ENCODE measurements at regions not wholly inside any gene's neighbourhood (a gene's known extent, or its start where the extent isn't known, plus 50 kb on each side); places are given as distances from the start of the nearest gene placed in this dataset.

- H3K18ac ChIP-seq (ENCODE audit: low read length): no peak overlapping the region
- no peak overlapping the region for H4K8ac ChIP-seq (ENCODE audit: low read depth, low read length)
- no peaks in the 10 kb centered on the region for H3K79me1 ChIP-seq (ENCODE audit: low read depth, low read length)
- no peak overlapping the region for H2AK5ac ChIP-seq (ENCODE audit: low read depth, low read length)
- H2BK12ac ChIP-seq (ENCODE audit: low read length): no peak overlapping the region
- no peak overlapping the region for H3K27ac ChIP-seq (replicated peaks; ENCODE audit: low read length)
- H3K27me3 ChIP-seq (ENCODE audit: control insufficient read depth in 3 of 3, insufficient read depth in 3 of 3, low read depth in 1 of 3, low read length in 3 of 3): no peaks in the 10 kb centered on the region
- H3K14ac ChIP-seq (ENCODE audit: low read length): no peak overlapping the region
- no peak overlapping the region for H3K9ac ChIP-seq (ENCODE audit: low read depth, low read length, poor library complexity)
- no peak overlapping the region for H4K91ac ChIP-seq (ENCODE audit: low read depth, low read length, poor library complexity)
- H2AFZ ChIP-seq (ENCODE audit: low read length): no peak overlapping the region
- peaks cover 0 to 2% of the 10 kb centered on the region in 2 donors for H3K4me1 ChIP-seq (ENCODE audit: control insufficient read depth in 2 of 2, insufficient read depth in 1 of 2, low read depth in 1 of 2, low read length in 2 of 2)
- no peak overlapping the region for H3K23ac ChIP-seq (ENCODE audit: low read depth, low read length, poor library complexity)
- H3K36me3 ChIP-seq (replicated peaks in 1 of 2; ENCODE audit: control insufficient read depth in 2 of 2, insufficient read depth in 2 of 2, low read length in 2 of 2): no peaks in the 10 kb centered on the region
- peaks cover 0 to 12% of the 10 kb centered on the region in 2 donors for H3K9me3 ChIP-seq (replicated peaks in 1 of 2; ENCODE audit: control insufficient read depth in 2 of 2, insufficient read depth in 1 of 2, low read depth in 1 of 2, low read length in 2 of 2)
- no peak overlapping the region for H3K4ac ChIP-seq (ENCODE audit: low read length)
- no peak overlapping the region for H2BK120ac ChIP-seq (ENCODE audit: low read depth, low read length)
- WGBS, 2 donors (ENCODE audit: extremely low coverage in 2 of 2, insufficient read length in 2 of 2, insufficient replicate concordance in 1 of 2): no CpG with 5 or more reads among the region's 5 CpGs
- H2BK5ac ChIP-seq (ENCODE audit: low read length): no peak overlapping the region
- H3K4me3 ChIP-seq (ENCODE audit: low read length in 2 of 2): no peak overlapping the region
- H2BK15ac ChIP-seq (ENCODE audit: low read length): no peak overlapping the region
- no peak for DNase-seq (ENCODE audit: low spot score)
- H3K4me2 ChIP-seq (ENCODE audit: insufficient read depth, low read length, poor library complexity, severe bottlenecking): no peak overlapping the region
These were observed 374.3 kb downstream of the FOXO1 start for GRCh38 chr13:40292108-40292507.

DNA sequence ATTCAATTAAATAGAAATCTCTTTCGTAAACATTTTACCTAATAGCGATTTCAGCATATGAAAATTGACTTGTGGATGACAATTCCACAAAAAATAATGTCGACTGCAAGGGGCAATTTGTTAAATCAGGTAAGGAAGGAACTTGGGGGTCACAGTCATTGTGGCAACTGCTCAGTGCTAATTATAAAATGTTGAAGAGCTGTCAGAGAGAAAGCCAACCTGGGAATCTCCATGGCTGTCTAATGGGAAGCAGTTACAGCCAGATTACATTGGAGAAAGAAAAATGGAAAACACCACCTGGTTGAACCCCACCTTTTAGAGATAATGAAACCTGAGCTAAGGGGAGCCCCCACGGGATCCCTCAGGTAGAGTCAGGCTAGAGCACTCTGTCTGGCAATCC is 373.9 kb downstream of the FOXO1 start:
- Histone ChIP-seq H3K23ac (ENCODE audit: low read depth, low read length, poor library complexity) (no peak overlapping the region), H3K9ac (ENCODE audit: low read depth, low read length, poor library complexity) (no peak overlapping the region), H4K8ac (ENCODE audit: low read depth, low read length) (no peak overlapping the region), H3K27ac (replicated peaks; ENCODE audit: low read length) (no peak overlapping the region), H2AK5ac (ENCODE audit: low read depth, low read length) (no peak overlapping the region), H3K36me3 (replicated peaks in 1 of 2; ENCODE audit: control insufficient read depth in 2 of 2, insufficient read depth in 2 of 2, low read length in 2 of 2) (no peaks in the 10 kb centered on the region), H3K27me3 (ENCODE audit: control insufficient read depth in 3 of 3, insufficient read depth in 3 of 3, low read depth in 1 of 3, low read length in 3 of 3) (no peaks in the 10 kb centered on the region), H4K91ac (ENCODE audit: low read depth, low read length, poor library complexity) (no peak overlapping the region), H3K4me1 (ENCODE audit: control insufficient read depth in 2 of 2, insufficient read depth in 1 of 2, low read depth in 1 of 2, low read length in 2 of 2) (peaks cover 0 to 2% of the 10 kb centered on the region in 2 donors), H3K4me3 (ENCODE audit: low read length in 2 of 2) (no peak overlapping the region), H3K14ac (ENCODE audit: low read length) (no peak overlapping the region), H3K4me2 (ENCODE audit: insufficient read depth, low read length, poor library complexity, severe bottlenecking) (no peak overlapping the region), H3K9me3 (replicated peaks in 1 of 2; ENCODE audit: control insufficient read depth in 2 of 2, insufficient read depth in 1 of 2, low read depth in 1 of 2, low read length in 2 of 2) (peaks cover 0 to 12% of the 10 kb centered on the region in 2 donors), H2BK12ac (ENCODE audit: low read length) (no peak overlapping the region), H2BK5ac (ENCODE audit: low read length) (no peak overlapping the region), H2BK120ac (ENCODE audit: low read depth, low read length) (no peak overlapping the region), H3K18ac (ENCODE audit: low read length) (no peak overlapping the region), H2AFZ (ENCODE audit: low read length) (no peak overlapping the region), H2BK15ac (ENCODE audit: low read length) (no peak overlapping the region), H3K79me1 (ENCODE audit: low read depth, low read length) (no peaks in the 10 kb centered on the region), H3K4ac (ENCODE audit: low read length) (no peak overlapping the region)
- no CpG with 5 or more reads among the region's 4 CpGs for WGBS, 2 donors (ENCODE audit: extremely low coverage in 2 of 2, insufficient read length in 2 of 2, insufficient replicate concordance in 1 of 2)
- DNase-seq (ENCODE audit: low spot score): no peak

- Histone ChIP-seq H3K18ac (ENCODE audit: low read length) (no peak overlapping the region), H3K23ac (ENCODE audit: low read depth, low read length, poor library complexity) (no peak overlapping the region), H3K36me3 (replicated peaks in 1 of 2; ENCODE audit: control insufficient read depth in 2 of 2, insufficient read depth in 2 of 2, low read length in 2 of 2) (no peaks in the 10 kb centered on the region), H3K4me3 (ENCODE audit: low read length in 2 of 2) (no peak overlapping the region), H4K8ac (ENCODE audit: low read depth, low read length) (no peak overlapping the region), H2AFZ (ENCODE audit: low read length) (no peak overlapping the region), H3K4me2 (ENCODE audit: insufficient read depth, low read length, poor library complexity, severe bottlenecking) (no peak overlapping the region), H2AK5ac (ENCODE audit: low read depth, low read length) (no peak overlapping the region), H4K91ac (ENCODE audit: low read depth, low read length, poor library complexity) (no peak overlapping the region), H3K79me1 (ENCODE audit: low read depth, low read length) (no peaks in the 10 kb centered on the region), H2BK12ac (ENCODE audit: low read length) (no peak overlapping the region), H2BK5ac (ENCODE audit: low read length) (no peak overlapping the region), H2BK120ac (ENCODE audit: low read depth, low read length) (no peak overlapping the region), H3K9ac (ENCODE audit: low read depth, low read length, poor library complexity) (no peak overlapping the region), H3K14ac (ENCODE audit: low read length) (no peak overlapping the region), H3K9me3 (replicated peaks in 1 of 2; ENCODE audit: control insufficient read depth in 2 of 2, insufficient read depth in 1 of 2, low read depth in 1 of 2, low read length in 2 of 2) (peaks cover 16 to 29% of the 10 kb centered on the region in 2 donors), H3K27me3 (ENCODE audit: control insufficient read depth in 3 of 3, insufficient read depth in 3 of 3, low read depth in 1 of 3, low read length in 3 of 3) (no peaks in the 10 kb centered on the region), H2BK15ac (ENCODE audit: low read length) (no peak overlapping the region), H3K4ac (ENCODE audit: low read length) (no peak overlapping the region), H3K4me1 (ENCODE audit: control insufficient read depth in 2 of 2, insufficient read depth in 1 of 2, low read depth in 1 of 2, low read length in 2 of 2) (no peaks in the 10 kb centered on the region), H3K27ac (replicated peaks; ENCODE audit: low read length) (no peak overlapping the region)
- DNase-seq (ENCODE audit: low spot score): no peak
These were observed 364.1 kb downstream of the FOXO1 start for GRCh38 chr13:40302351-40302750.

- Histone ChIP-seq H2AFZ (ENCODE audit: low read length) (no peak overlapping the region), H2BK120ac (ENCODE audit: low read depth, low read length) (no peak overlapping the region), H3K4ac (ENCODE audit: low read length) (no peak overlapping the region), H3K4me3 (ENCODE audit: low read length in 2 of 2) (no peak overlapping the region), H3K79me1 (ENCODE audit: low read depth, low read length) (no peaks in the 10 kb centered on the region), H2AK5ac (ENCODE audit: low read depth, low read length) (no peak overlapping the region), H3K23ac (ENCODE audit: low read depth, low read length, poor library complexity) (no peak overlapping the region), H4K91ac (ENCODE audit: low read depth, low read length, poor library complexity) (no peak overlapping the region), H2BK5ac (ENCODE audit: low read length) (no peak overlapping the region), H3K4me1 (ENCODE audit: control insufficient read depth in 2 of 2, insufficient read depth in 1 of 2, low read depth in 1 of 2, low read length in 2 of 2) (no peaks in the 10 kb centered on the region), H3K9ac (ENCODE audit: low read depth, low read length, poor library complexity) (no peak overlapping the region), H4K8ac (ENCODE audit: low read depth, low read length) (no peak overlapping the region), H3K9me3 (replicated peaks in 1 of 2; ENCODE audit: control insufficient read depth in 2 of 2, insufficient read depth in 1 of 2, low read depth in 1 of 2, low read length in 2 of 2) (peaks cover 16 to 29% of the 10 kb centered on the region in 2 donors), H3K27ac (replicated peaks; ENCODE audit: low read length) (no peak overlapping the region), H3K14ac (ENCODE audit: low read length) (no peak overlapping the region), H2BK12ac (ENCODE audit: low read length) (no peak overlapping the region), H3K27me3 (ENCODE audit: control insufficient read depth in 3 of 3, insufficient read depth in 3 of 3, low read depth in 1 of 3, low read length in 3 of 3) (no peaks in the 10 kb centered on the region), H3K18ac (ENCODE audit: low read length) (no peak overlapping the region), H3K4me2 (ENCODE audit: insufficient read depth, low read length, poor library complexity, severe bottlenecking) (no peak overlapping the region), H2BK15ac (ENCODE audit: low read length) (no peak overlapping the region), H3K36me3 (replicated peaks in 1 of 2; ENCODE audit: control insufficient read depth in 2 of 2, insufficient read depth in 2 of 2, low read length in 2 of 2) (no peaks in the 10 kb centered on the region)
- WGBS, 2 donors (ENCODE audit: extremely low coverage in 2 of 2, insufficient read length in 2 of 2, insufficient replicate concordance in 1 of 2): no CpG with 5 or more reads among the region's 3 CpGs
- no peak for DNase-seq (ENCODE audit: low spot score)
These were observed 362.1 kb downstream of the FOXO1 start for GRCh38 chr13:40304391-40304790.

Measured in neuronal stem cell (in vitro differentiated cells).